GM12878 (cell line): ENCODE measurements at regions not wholly inside any gene's neighbourhood (a gene's known extent, or its start where the extent isn't known, plus 50 kb on each side); places are given as distances from the start of the nearest gene placed in this dataset.

ENCODE experiments used
- ATAC-seq: fragments of 200-7000 bp; cut with Tn5 transposase; 3 replicates; pipeline ENCODE4 v1.9.1; 2020; ENCODE audit warnings: mild to moderate bottlenecking, moderate library complexity
- BruUV-seq: library from RNA; stranded (reverse); fragments of 400-500 nt; replicated peaks from 2 replicates; lab custom pipeline; 2021; lab: Mats Ljungman, UMichigan
- CTCF ChIA-PET: fragments of 300-600 bp; sonication (Branson Sonifier 250); formaldehyde crosslinking; extraction: SDS; loops from one replicate; lab custom pipeline; 2021; ENCODE audit warnings: inconsistent platforms; lab: Yijun Ruan, JAX
- POLR2A ChIA-PET: fragments of 350-600 bp; formaldehyde crosslinking; extraction: SDS; loops from one replicate; lab custom pipeline; 2021; ENCODE audit warnings: inconsistent platforms; lab: Charles Lee
- RAD21 ChIA-PET: fragments of 300-600 bp; sonication (Branson Sonifier 250); formaldehyde crosslinking; loops from one replicate; lab custom pipeline; 2023; ENCODE audit warnings: antibody characterized with exemption; ENCODE audit not compliant: unreplicated experiment; lab: Charles Lee
- SMC1A ChIA-PET: fragments of 300-600 bp; sonication (Branson Sonifier 250); formaldehyde crosslinking; loops from one replicate; lab custom pipeline; 2023; ENCODE audit not compliant: unreplicated experiment, uncharacterized antibody; lab: Charles Lee
- DNase-seq: peaks from one replicate; pipeline ENCODE4 v3.0.0-alpha.2; 2011; ENCODE audit warnings: low read depth, low spot score
- FAIRE-seq: peaks from 3 replicates; lab custom pipeline; 2011; peaks lifted over from hg19 to GRCh38; lab: Jason Lieb, UNC
- H2AFZ ChIP-seq: 2 replicates; pipeline ENCODE4 v1.6.0; 2011; ENCODE audit warnings: low read depth, low read length, control low read depth; ENCODE audit not compliant: control insufficient read depth
- H3K27ac ChIP-seq: 2 replicates; pipeline ENCODE4 v1.5.1; 2011; ENCODE audit warnings: control low read depth; ENCODE audit not compliant: control insufficient read depth, insufficient read depth
- H3K27me3 ChIP-seq, 2 experiments: replicated peaks in 1 of 2; 2 replicates each; pipeline versions ENCODE4 v1.6.0 to v1.6.1; 2011; ENCODE audit warnings: low read length in 1 of 2; ENCODE audit not compliant: control insufficient read depth in 2 of 2, insufficient read depth in 2 of 2
- H3K36me3 ChIP-seq, 2 experiments: 2 replicates each; pipeline ENCODE4 v1.5.1; 2011; ENCODE audit warnings: low read length in 1 of 2; ENCODE audit not compliant: control insufficient read depth in 2 of 2, insufficient read depth in 2 of 2
- H3K4me1 ChIP-seq: 2 replicates; pipeline ENCODE4 v1.6.1; 2011; ENCODE audit warnings: mild to moderate bottlenecking, low read length, moderate library complexity, mixed read lengths; ENCODE audit not compliant: control insufficient read depth, insufficient read depth
- H3K4me2 ChIP-seq: 2 replicates; pipeline ENCODE4 v1.6.0; 2011; ENCODE audit warnings: control low read depth; ENCODE audit not compliant: control insufficient read depth, insufficient read depth
- H3K4me3 ChIP-seq: fragments of 200-600 bp; sonication (generic); 2 replicates; pipeline ENCODE4 v1.5.1; 2016
- H3K79me2 ChIP-seq: 2 replicates; pipeline ENCODE4 v1.6.0; 2011; ENCODE audit warnings: low read length; ENCODE audit not compliant: control insufficient read depth, insufficient read depth
- H3K9ac ChIP-seq: 2 replicates; pipeline ENCODE4 v1.8.0; 2011; ENCODE audit warnings: low read length, control low read depth, mixed read lengths; ENCODE audit not compliant: control insufficient read depth, insufficient read depth
- H3K9me3 ChIP-seq: replicated peaks from 3 replicates; pipeline ENCODE4 v1.5.1; 2011; ENCODE audit warnings: mild to moderate bottlenecking, low read length; ENCODE audit not compliant: control insufficient read depth, insufficient read depth
- H4K20me1 ChIP-seq: 2 replicates; pipeline ENCODE4 v1.6.0; 2011; ENCODE audit not compliant: control insufficient read depth, insufficient read depth
- BCL11A ChIP-seq: IDR thresholded peaks from 2 replicates; pipeline ENCODE4 v1.6.1; 2011; ENCODE audit warnings: low read depth, low read length
- IRF4 ChIP-seq: IDR thresholded peaks from 2 replicates; pipeline ENCODE4 v1.6.1; 2011; ENCODE audit warnings: low read depth, low read length
- KAT2A ChIP-seq: conservative IDR thresholded peaks from 2 replicates; pipeline ENCODE4 v1.6.1; 2011; ENCODE audit warnings: low read depth, low read length; ENCODE audit not compliant: control insufficient read depth
- NRF1 ChIP-seq: conservative IDR thresholded peaks from 2 replicates; pipeline ENCODE4 v1.6.1; 2011; ENCODE audit warnings: mild to moderate bottlenecking, low read depth, low read length, improper control_type of control experiment
- RBBP5 ChIP-seq: fragments of 200-600 bp; sonication (generic); conservative IDR thresholded peaks from 2 replicates; pipeline ENCODE4 v1.6.1; 2016
- SUPT20H ChIP-seq: IDR thresholded peaks from 2 replicates; pipeline ENCODE4 v1.6.1; 2011; ENCODE audit warnings: low read depth, mild to moderate bottlenecking, low read length, moderate library complexity, borderline replicate concordance; ENCODE audit not compliant: control insufficient read depth
- WRNIP1 ChIP-seq: IDR thresholded peaks from 2 replicates; pipeline ENCODE4 v1.6.1; 2011; ENCODE audit warnings: low read depth, low read length, improper control_type of control experiment, borderline replicate concordance
- WGBS: methylation state at CpG from one replicate; pipeline ENCODE4 v1.1.6; 2016; ENCODE audit warnings: low lambda C conversion rate; ENCODE audit not compliant: insufficient replicate concordance, insufficient coverage; ENCODE audit errors: missing lambda C conversion rate; 5-methylcytosine and 5-hydroxymethylcytosine counted together
- in situ Hi-C: fragments of 300-500 bp; cut with MboI; formaldehyde crosslinking; loops from 9 replicates; pipeline ENCODE4 v1.14.3; 2018; ENCODE audit warnings: mixed read lengths
- intact Hi-C: fragments of 100-400 bp; cut with micrococcal nuclease; formaldehyde crosslinking; loops from one replicate; pipeline ENCODE4 v1.14.2; 2022; ENCODE audit not compliant: unreplicated experiment
- TF ChIP-seq, protein P1 (sequence below): fragments of 450-650 bp; IDR thresholded peaks from 2 replicates; pipeline ENCODE4 v1.6.1; 2014; ENCODE audit warnings: mild to moderate bottlenecking

GRCh38 chr3:67710396-67710795 is 56.0 kb upstream of the SUCLG2 start (continued):
- TF ChIP-seq WRNIP1, result no peak
- TF ChIP-seq RBBP5, result no peak

DNA sequence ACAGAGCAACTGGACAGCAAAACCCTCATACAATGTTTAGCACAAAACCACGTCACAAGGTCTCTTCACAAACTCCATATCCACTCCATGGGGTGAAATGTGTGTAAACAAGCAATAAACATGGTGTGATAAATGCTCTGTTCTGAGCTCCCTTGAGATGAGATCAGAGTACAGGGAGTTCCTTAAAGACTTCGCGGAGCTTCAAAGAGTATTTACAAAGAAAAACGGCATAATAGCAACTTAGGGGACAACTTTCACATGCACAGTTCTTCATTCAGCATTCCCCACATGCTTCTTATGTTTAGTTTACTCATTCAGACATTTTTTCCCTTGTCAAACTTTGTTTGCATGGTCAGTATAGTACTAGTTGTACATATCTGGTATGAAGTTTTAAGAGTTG is 52.5 kb upstream of the SUCLG2 start:
- WGBS, result 63% methylated on average over 4 of the region's 4 CpGs
- ChIA-PET RAD21 (no interaction called here), CTCF (no interaction called here), POLR2A (no interaction called here), SMC1A (no interaction called here)
- H2AFZ ChIP-seq, result no peak overlapping the region
- H3K4me1 ChIP-seq, result no peaks in the 10 kb centered on the region
- H3K9ac ChIP-seq, result no peak overlapping the region
- no peaks in the 10 kb centered on the region for H3K9me3 ChIP-seq
- no peaks in the 10 kb centered on the region for H3K79me2 ChIP-seq
- in situ Hi-C loops (no loop called here), intact Hi-C loops (no loop called here)
- DNase-seq (no peak), ATAC-seq (no peak), FAIRE-seq (no peak)
- no peak for TF ChIP-seq BCL11A
- TF ChIP-seq KAT2A, result no peak
- TF ChIP-seq, protein P1, sequence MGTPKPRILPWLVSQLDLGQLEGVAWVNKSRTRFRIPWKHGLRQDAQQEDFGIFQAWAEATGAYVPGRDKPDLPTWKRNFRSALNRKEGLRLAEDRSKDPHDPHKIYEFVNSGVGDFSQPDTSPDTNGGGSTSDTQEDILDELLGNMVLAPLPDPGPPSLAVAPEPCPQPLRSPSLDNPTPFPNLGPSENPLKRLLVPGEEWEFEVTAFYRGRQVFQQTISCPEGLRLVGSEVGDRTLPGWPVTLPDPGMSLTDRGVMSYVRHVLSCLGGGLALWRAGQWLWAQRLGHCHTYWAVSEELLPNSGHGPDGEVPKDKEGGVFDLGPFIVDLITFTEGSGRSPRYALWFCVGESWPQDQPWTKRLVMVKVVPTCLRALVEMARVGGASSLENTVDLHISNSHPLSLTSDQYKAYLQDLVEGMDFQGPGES, result no peak
- no peak for TF ChIP-seq NRF1
- no peak for TF ChIP-seq SUPT20H
- no peak for TF ChIP-seq IRF4
- H3K4me2 ChIP-seq, result no peak overlapping the region
- no TSS peak for BruUV-seq
- H3K27me3 ChIP-seq, result no peaks in the 10 kb centered on the region
- no peak overlapping the region for H3K27ac ChIP-seq
- H3K4me3 ChIP-seq, result no peak overlapping the region
- H4K20me1 ChIP-seq, result no peaks in the 10 kb centered on the region
- H3K36me3 ChIP-seq, result no peaks in the 10 kb centered on the region
